ENCODE measurements at regions not wholly inside any gene's neighbourhood (a gene's known extent, or its start where the extent isn't known, plus 50 kb on each side); places are given as distances from the start of the nearest gene placed in this dataset.

DNA sequence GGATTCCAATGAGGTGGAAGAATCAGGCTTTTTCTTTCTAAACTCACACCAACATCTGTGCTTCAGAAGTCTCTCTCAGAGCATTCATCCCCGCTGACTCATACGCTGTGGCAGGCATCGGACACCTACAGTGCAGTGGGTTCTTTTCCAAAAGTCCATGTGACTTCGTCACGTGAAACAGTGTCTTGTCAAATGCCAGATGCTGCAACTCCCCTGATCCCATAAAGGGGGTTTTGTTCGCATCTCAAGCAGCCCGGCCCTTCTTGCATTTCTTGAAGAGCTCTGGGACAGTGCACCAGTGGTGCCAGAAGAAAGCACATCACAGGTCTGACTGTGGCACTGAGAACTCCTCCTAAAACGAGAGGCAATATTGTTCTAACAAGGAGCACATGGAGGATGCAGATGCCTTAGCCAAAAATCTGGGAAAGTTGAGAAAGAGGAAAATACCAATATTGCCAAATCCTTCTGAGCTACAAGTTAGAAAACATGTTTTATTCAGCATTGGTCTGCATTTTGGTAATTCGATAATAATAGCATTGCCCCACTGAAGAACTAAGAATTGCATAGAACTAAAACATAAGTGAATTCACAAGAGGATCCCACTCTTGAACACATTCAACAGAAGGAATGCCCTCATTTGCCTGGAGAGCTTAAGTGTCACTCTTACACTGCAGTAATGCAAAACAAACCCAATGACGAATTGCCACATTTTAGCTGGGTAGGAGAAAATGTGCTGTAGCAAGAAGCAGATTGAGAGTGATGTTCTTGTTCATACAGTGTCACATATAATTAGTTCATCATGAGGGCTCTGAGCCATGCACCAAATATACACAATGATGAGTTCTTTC lies 204.4 kb downstream of the CXCL12 start:
- DNase-seq (ENCODE audit: low read depth), result peak; percentile 79

DNA sequence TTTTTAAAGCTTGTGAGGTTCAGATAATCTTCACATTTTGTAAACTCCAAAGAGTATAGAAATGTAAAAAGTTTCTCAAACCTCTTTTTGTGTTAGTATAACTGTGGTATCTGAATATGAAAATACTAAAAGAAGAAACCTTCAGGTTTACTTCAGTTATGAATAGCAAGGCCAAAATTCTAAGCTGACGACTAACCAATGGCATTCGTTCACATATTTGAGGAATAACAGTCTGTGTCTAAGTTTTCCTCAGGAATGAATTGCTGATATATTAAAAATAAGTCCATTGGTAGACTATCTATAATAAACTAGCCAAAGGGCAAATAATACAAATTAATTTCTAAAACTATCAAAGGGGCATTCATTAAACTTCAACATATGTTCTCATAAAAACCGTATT lies 206.0 kb downstream of the CXCL12 start:
- DNase-seq (ENCODE audit: low read depth), result no peak

DNA sequence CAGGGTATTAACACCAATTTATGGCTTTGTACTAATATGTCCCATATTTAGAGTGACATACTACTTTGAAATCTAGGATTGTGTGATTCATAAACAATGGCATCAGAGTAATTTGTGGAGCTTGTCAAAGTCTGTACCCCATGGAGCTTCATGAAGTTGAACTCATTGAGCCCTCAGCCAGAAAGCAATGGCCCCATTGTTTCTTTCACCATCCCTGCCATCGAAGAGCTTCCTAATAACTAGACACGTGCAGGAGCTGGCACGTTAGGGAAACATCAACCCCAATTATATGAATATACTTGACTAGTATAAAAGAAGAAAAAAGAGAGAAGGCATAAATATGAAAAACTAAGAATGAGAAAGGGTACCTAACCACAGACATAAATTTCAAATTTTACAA lies 206.6 kb downstream of the CXCL12 start:
- no peak for DNase-seq (ENCODE audit: low read depth)

DNA sequence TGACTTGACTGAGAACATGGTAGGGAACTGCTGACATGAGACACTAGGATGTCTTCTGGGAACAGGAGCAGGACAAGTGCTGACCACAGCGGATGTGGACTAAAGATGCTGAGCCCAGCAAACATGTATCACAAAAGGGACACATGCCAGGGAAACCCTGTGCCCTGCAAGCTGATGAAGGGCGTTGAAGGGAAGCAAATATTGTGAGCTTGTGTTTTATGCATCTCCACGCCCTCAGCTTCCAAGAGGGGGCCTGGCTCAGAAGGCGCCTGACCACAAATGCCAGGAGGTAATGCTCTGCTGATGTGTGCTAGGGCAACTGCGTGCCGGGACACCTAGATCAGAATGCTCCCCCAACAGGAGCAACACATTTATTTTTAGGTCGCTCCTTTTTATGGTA lies 207.3 kb downstream of the CXCL12 start:
- no peak for DNase-seq (ENCODE audit: low read depth)

DNA sequence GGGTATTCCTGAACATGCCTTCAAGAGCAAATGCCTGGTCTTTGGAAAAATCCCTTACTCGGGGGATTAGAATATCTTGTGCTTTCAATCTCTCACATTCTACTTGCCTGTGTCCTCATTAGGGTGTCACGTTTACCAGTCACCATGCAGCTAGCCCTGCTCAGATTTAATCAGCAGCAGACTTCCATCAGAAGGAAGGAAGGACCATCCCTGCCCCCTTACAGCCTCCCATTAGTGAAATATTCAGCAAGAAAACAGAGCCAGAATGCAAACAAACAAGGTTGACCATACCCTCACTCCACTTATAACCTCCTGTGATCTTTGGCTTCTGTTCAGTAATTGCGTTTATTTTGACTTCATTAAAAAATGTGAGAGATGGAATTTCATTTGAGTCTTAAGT lies 208.6 kb downstream of the CXCL12 start:
- no peak for DNase-seq (ENCODE audit: low read depth)

DNA sequence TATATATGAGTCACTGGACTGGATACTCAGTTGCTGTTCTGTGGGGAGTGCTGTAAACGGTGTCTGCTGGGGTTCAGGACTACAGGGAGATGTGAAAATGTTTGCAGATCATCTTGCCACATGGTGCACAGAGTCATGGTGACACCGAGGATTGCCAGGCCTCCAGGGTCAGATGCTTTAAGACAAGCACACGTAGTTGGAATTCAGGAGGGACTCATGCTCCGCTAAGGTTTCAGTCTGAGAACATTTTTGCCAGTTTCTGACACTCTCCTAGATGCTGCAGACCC lies 211.3 kb downstream of the CXCL12 start:
- DNase-seq (ENCODE audit: low read depth), result no peak

DNA sequence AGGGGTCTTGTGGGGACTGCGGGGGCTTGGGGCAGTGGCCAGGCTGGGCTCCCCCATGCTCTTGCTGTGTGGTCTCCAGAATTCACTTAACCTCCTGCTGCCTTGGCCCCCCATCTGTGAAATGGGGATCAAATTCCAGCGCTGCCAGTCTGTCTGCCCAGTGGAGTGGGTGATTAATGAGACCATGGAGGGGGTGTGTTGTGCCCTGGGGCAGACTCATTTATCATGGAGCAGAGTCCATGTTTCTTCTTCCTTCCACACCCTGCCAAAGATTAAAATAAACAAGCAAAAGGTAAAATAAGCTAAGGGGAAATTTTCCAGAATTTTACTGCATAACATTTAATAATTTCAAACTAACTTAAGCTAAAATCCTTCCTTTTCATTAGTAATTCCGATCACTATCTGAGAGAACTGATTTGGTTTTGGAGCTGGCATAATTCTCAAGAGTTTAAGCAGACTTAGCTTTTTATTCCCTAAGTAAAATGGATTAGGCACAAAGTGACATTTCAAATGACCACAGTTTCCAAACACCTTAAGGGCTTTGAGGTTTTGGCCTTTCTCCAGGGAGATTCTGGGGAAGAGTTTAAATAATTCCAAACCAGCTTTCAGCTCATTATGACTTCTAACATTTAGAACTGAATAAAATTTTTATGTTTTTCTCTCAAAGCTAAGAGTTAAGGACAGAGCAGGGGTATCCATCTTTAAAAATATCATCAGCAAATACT lies 211.9 kb downstream of the CXCL12 start:
- DNase-seq (ENCODE audit: low read depth), result no peak

DNA sequence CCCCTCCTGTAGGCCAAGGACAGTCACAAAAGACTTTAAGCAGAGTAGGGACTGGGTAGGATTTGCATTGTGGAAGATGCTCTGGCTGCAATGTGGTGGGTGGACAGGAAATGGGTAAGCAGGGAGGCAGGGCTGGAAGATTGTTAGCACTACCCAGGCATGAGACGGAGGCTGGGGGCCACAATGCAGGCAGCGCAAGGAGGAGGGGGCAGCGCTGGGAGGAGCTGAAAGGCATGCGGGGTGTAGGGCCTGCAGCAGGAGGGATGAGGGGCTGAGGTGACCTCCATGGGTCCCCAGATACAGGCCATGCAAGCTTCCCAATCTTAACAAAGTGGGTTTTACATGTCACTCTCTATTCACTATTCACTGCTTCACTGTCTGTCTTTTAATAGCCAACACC lies 213.1 kb downstream of the CXCL12 start:
- DNase-seq (ENCODE audit: low read depth), result no peak

DNA sequence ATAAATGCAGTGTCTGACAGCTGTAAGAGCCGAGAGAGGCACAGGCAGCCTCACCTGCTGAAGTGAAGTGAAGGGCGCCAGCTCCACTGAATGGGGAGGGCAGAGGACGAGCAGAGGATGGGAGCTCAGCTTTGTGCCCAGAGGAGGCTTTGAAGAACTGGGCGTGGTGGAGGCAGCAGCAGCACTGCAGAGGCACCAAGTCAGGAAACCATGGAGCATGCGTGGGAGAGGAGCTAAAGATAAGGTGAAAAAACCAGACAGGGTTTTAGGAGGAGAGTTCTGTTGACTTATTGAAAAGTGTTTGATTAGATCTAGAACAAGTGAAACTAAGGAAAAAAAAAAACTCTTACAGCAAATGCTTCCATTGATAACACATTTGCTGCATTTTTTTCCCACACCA lies 216.4 kb downstream of the CXCL12 start:
- DNase-seq (ENCODE audit: low read depth), result no peak

DNA sequence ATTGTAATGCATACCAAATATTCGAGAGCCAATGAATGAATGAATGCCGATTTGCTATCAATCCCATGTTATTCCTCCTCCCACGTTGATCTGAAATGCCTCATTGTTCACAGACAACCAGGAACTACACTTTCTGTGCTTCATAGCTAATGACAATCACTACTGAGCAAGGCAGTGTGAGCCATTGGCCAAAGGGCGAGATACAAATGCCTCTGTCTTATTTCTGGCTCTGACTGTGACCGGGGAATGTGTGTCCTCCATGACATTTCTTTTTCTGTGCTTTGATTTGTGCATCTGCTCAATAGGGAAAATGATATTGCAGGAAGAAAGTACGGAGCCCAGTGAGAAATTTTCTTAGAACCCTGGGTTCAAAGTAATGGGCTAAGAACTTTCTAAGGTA lies 217.1 kb downstream of the CXCL12 start:
- DNase-seq (ENCODE audit: low read depth), result no peak

DNA sequence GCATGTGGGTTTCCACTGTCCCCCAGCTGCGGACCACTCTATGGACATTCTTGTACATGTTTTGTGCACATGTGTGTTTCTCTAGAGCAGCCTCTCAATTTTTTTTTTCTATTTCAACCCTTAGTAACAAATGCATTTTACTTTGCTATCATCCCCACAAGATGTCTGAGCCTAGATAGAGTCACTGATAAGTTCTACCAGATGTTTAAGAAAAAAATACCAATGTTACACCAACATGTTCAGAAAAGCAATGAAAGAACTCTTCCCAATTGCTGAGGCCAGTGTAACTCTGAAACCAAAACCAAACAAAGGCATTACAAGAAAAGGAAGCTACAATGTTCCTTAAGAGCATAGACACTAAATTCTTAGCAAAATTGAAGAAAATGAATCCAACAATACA lies 218.5 kb downstream of the CXCL12 start:
- no peak for DNase-seq (ENCODE audit: low read depth)

DNA sequence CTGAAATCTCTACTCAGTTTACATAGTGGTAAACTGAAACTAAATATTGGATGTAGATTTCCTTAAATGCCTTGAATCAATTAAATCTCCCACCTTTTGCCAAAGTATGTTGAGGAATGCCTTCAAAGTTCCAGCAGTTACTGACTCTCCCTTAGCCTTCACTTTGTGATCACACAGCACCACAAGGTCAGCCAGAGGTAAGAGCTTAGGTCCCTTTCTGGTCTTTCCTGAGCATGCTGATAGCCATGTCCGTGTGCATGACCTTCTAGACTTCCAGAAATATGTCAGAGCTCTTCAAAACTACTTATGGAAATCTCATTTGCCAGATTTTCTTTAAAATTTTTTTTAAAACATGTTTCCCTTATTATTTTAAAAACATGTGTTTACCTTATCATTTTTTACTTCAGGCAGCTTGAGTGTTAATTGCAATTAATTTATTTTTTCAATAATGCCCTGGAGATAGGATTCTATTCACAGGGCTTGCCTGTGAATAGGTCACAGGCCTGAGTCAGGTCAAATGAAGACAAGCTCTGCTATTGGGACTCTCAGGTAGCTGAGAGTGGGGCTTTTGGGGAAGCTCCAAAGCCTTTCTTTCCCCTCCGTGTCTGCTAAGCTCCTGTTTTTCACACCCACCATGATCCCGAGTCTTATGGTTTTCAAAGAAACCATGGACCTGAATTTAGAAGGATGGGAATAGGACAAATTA lies 220.5 kb downstream of the CXCL12 start:
- DNase-seq (ENCODE audit: low read depth), result no peak

DNA sequence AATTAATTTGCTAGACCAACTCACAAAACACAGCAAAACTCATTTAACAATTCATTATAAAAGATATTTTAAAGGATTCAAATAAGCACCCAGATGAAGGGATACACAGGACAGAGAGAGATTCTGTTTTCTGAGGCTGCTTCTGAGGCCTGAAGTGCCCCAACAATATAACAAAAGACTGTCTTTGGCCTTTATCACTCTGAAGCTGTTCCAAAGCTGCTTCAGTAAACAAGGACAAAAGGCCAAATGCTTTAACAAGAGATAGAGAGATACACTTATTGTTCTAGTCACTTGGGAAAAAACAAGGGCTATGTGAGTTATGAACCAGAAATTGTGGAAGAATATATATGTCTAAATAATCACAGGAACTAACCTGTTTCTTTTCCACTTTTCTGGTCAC lies 223.7 kb downstream of the CXCL12 start:
- no peak for DNase-seq (ENCODE audit: low read depth)

DNA sequence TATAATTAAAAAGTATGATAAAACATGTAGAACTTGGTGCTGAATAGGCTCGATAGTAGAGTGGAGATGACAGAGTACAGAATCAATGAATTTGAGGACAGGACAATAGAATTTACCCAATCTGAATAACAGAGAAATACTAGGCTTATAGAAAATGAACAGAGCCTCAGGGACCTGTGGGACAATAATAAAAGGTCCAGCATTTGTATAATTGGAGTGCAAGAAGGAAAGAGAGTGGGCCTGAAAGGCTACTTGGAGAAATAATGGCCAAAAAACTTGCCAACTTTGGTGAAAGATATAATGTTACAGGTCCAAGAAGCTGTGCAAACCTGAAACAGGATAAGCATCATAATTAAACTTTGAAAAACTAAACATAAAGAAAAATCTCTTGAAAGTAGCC lies 227.3 kb downstream of the CXCL12 start:
- DNase-seq (ENCODE audit: low read depth), result no peak

DNA sequence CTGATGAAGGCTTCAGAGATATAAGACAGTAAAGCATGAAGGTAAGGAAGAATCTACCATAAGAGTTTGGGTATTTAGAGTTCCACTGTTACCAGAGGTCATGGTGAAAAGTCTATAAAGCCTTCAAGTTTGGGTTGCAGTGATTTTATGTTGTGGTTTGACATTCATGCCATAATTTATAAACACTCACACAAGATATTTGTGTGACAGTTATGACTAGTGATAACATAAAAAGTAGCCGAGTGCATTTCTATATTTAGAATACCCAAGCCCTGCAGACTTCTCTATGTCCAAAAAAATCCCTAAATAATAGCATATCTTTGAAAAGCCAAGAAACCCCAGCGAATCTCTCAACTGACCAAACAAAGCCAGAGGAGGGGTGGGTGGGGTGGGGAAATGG lies 229.9 kb downstream of the CXCL12 start:
- no peak for DNase-seq (ENCODE audit: low read depth)

DNA sequence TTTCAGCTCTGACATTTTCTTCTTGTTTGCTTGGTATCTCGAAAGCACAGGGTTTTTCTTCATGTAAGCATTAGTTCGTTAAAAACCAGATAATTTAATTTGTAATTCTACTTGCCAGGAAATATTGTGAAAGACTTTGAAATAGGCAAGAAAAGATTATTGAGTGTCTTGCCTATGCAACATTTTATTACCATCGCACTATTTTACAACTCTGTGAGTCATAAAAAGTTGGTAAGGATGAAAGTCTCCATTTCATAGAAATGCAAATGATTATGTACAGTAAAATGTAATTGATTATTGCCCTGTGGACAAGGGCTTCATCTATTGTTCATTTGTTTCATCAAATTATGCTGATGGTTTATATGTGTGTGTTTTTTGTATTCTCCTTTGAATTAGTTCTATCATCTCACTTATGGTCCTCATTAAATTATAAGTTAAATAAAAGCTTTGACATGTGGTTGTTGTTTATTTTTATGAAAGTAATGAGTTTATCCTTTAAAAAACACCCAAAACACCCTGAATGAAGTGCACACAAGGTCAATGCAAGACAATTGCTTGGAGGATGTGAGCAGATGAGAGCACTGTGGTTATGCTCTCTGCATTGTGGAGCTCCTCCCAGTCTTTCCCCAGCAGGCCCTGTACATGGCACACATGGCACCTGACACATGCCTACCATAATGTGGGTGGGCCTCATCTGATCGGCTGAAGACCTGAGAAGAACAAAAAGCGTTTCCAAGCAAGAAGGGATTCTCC lies 230.8 kb downstream of the CXCL12 start:
- no peak for DNase-seq (ENCODE audit: low read depth)

DNA sequence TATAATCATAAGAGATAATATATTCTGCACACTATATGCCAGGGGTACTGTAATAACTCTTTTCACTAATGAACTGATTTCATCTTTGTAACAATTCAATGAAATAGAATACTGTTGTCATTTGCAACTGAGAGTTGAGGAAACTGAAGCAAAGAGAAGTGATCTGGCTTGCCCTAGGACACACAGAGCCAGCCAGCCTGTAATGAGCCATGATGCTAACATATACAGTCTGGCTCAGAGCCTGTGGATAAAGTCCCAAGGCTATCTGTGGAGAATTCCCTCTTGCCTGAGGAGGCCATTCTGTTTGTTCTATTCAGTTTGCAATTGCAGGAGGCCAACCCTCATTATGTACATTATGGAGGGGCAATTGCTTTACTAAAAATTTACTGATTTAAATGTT lies 241.3 kb downstream of the CXCL12 start:
- no peak for DNase-seq (ENCODE audit: low read depth)

DNA sequence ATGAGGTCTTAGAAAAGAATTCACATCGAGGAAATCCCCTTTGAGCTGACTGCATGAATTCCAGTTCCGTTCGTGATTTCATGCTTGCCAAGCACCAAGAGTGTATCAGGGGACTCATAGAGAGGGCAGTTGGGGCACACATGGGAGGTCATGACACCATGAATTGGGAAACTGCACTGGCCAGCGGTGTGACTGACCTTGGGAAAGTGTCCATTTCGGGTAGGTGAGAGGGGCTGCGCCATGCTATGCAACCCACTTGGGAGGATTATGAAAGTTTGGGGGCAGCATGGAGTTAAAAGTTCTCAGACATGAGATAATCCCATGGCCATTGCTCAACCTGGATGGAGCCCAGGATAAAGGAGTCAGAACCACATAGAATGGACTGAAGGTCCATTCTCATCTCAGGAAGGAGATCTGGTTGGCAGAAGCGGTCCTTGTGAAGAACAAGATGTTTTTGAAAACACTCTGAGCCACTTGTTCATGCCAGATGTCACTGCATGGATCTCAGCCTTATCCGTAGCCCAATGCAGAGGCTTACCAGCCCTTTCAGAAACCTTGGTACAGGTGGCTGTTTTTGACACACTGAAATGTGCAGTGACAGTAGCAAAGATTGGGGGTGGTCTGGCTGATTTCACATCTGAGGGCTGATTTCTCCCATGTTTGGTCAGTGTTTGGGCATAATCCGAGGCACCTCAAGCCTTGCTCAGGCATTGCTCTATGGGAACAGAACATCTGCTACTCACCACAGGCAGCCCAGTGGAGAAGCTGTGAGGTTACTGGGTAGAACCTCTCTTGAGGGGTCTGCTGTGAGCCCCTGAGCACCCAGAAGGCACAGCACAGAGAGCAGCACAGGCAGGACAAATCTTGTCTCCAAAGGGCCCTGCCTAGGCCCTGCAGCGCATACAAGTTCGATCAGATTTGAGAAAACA lies 252.3 kb downstream of the CXCL12 start:
- no peak for DNase-seq (ENCODE audit: low read depth)

DNA sequence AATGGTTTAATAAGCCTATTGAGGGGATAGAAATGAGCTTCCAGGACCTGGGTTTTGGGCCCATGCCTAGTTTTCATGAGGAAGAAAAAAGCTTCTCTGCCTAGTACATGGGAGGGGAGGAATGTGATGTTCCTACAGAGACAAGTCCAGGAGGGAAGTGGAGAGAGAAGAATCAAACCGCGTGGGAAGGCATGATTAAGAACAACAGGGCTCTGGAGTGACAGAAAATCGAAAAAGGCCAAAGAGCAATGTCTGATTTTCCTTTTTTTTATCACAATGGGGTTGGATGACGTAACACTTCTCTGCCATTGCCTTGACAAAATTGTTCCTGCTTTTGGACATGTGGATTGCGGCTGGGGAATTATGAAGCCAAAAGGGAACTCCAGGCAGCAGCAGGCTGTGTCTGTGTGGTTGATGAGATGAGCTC lies 258.6 kb downstream of the CXCL12 start:
- DNase-seq (ENCODE audit: low read depth), result no peak

DNA sequence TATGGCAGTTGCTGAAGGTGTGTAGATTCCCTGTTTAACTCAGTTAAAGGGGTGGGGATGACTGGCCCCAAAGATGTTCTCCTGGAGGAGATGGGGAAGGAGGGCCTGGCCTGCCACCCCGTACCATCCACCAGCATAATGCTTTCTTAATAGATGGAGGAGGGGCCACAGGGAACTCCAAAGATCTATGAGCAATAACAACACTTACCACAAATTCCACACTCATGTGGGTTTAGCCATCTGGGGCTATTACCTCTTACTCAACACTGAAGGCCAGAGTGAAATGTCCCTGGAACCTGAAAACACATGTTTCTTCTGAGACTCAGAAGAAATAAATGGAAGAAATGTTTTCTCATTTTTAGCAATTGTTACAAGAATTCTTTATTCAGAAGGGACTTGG lies 259.0 kb downstream of the CXCL12 start:
- DNase-seq (ENCODE audit: low read depth), result peak; percentile 2

DNA sequence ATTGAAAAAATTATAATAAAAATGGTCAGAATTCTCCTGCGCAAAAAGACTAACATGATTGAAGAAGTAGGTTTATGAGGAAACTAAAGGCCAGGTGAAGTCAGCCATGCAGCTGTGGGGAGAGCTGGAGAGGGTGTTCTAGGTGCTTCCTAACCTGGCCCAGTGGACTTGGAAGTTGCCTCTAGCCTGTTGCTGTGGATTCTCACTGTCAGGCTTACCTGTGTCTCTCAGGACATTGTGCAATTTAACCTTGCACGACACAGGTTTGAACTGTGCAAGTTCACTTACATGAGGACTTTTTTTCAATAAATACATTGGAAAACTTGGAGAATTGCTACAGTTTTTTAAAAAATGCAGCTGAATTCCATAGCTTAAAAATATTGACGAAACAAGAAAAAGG lies 266.4 kb downstream of the CXCL12 start:
- no peak for DNase-seq (ENCODE audit: low read depth)

Measured in myocyte (in vitro differentiated cells).